Muscle of leg (tissue), 3 donors: ENCODE measurements at regions not wholly inside any gene's neighbourhood (a gene's known extent, or its start where the extent isn't known, plus 50 kb on each side); places are given as distances from the start of the nearest gene placed in this dataset.

ENCODE experiments used
- DNase-seq: peaks from one replicate; pipeline ENCODE4 v3.0.0; 2013
- H3K27ac ChIP-seq: one replicate; pipeline ENCODE4 v1.5.1; 2013; ENCODE audit warnings: mild to moderate bottlenecking, low read length, control low read depth
- H3K27me3 ChIP-seq: one replicate; pipeline ENCODE4 v1.6.1; 2013; ENCODE audit warnings: low read length; ENCODE audit not compliant: control insufficient read depth, insufficient read depth
- H3K36me3 ChIP-seq: one replicate; pipeline ENCODE4 v1.6.1; 2013; ENCODE audit warnings: low read length; ENCODE audit not compliant: control insufficient read depth, insufficient read depth
- H3K4me1 ChIP-seq: one replicate; pipeline ENCODE4 v1.6.1; 2013; ENCODE audit warnings: low read length; ENCODE audit not compliant: control insufficient read depth, insufficient read depth
- H3K4me3 ChIP-seq: one replicate; pipeline ENCODE4 v1.5.1; 2013; ENCODE audit warnings: low read length, control low read depth
- H3K9me3 ChIP-seq: replicated peaks from 2 replicates; pipeline ENCODE4 v1.6.1; 2013; ENCODE audit warnings: low read depth, low read length; ENCODE audit not compliant: control insufficient read depth
- WGBS: methylation state at CpG from one replicate; pipeline ENCODE4 v1.1.5; 2013; ENCODE audit warnings: missing lambda C conversion rate; ENCODE audit not compliant: insufficient coverage; 5-methylcytosine and 5-hydroxymethylcytosine counted together

GRCh38 chr10:26640391-26640790 is 57.1 kb upstream of the PDSS1 start:
- H3K27me3 ChIP-seq = no peaks in the 10 kb centered on the region
- H3K4me1 ChIP-seq = no peaks in the 10 kb centered on the region
- no peak overlapping the region for H3K4me3 ChIP-seq
- H3K9me3 ChIP-seq = no peaks in the 10 kb centered on the region
- H3K27ac ChIP-seq = no peak overlapping the region
- 93% methylated on average over 9 of the region's 10 CpGs for WGBS
- DNase-seq = no peak
- H3K36me3 ChIP-seq = no peaks in the 10 kb centered on the region

- no peak for DNase-seq
- 94% methylated on average over 23 of the region's 32 CpGs for WGBS
- no peaks in the 10 kb centered on the region for H3K9me3 ChIP-seq
- H3K4me3 ChIP-seq = no peak overlapping the region
- H3K4me1 ChIP-seq = no peaks in the 10 kb centered on the region
- H3K27ac ChIP-seq = no peak overlapping the region
- no peaks in the 10 kb centered on the region for H3K36me3 ChIP-seq
- H3K27me3 ChIP-seq = no peaks in the 10 kb centered on the region
Measured at GRCh38 chr10:26642896-26643653, 54.4 kb upstream of the PDSS1 start.

GRCh38 chr10:26647602-26648244 is 49.8 kb upstream of the PDSS1 start:
- Histone ChIP-seq H3K36me3 (no peaks in the 10 kb centered on the region), H3K4me1 (no peaks in the 10 kb centered on the region), H3K27me3 (no peaks in the 10 kb centered on the region), H3K27ac (no peak overlapping the region), H3K4me3 (no peak overlapping the region), H3K9me3 (no peaks in the 10 kb centered on the region)
- no peak for DNase-seq
- 82% methylated on average over 8 of the region's 12 CpGs for WGBS
